SK-N-SH (cell line): ENCODE measurements at regions not wholly inside any gene's neighbourhood (a gene's known extent, or its start where the extent isn't known, plus 50 kb on each side); places are given as distances from the start of the nearest gene placed in this dataset.

ENCODE experiments used
- CTCF ChIP-seq: fragments of 200-600 bp; sonication (generic); IDR thresholded peaks from 2 replicates; pipeline ENCODE4 v1.6.1; 2017; ENCODE audit warnings: antibody characterized with exemption, mild to moderate bottlenecking, moderate library complexity
- EZH2phosphoT487 ChIP-seq: fragments of 200-600 bp; sonication (generic); IDR thresholded peaks from 2 replicates; pipeline ENCODE4 v1.6.1; 2017; ENCODE audit warnings: low read depth, mixed run types, mild to moderate bottlenecking, antibody characterized with exemption, moderate library complexity, borderline replicate concordance
- FOXJ3 ChIP-seq: sonication (generic); formaldehyde crosslinking; IDR thresholded peaks from 2 replicates; pipeline ENCODE4 v1.5.1; 2020; ENCODE audit warnings: mild to moderate bottlenecking, missing genetic modification reagents
- JUND ChIP-seq: IDR thresholded peaks from 2 replicates; pipeline ENCODE4 v1.4.0; 2012
- POLR2AphosphoS5 ChIP-seq: IDR thresholded peaks from 2 replicates; pipeline ENCODE4 v1.6.1; 2012; ENCODE audit warnings: low read depth, low read length
- RFX5 ChIP-seq: IDR thresholded peaks from 2 replicates; pipeline ENCODE4 v1.6.1; 2012; ENCODE audit warnings: mild to moderate bottlenecking, improper control_type of control experiment, low read length
- TAF1 ChIP-seq: IDR thresholded peaks from 2 replicates; pipeline ENCODE4 v1.6.1; 2012; ENCODE audit warnings: low read depth, mild to moderate bottlenecking, low read length, moderate library complexity, borderline replicate concordance
- TCF12 ChIP-seq: IDR thresholded peaks from 2 replicates; pipeline ENCODE4 v1.4.0; 2012
- USF2 ChIP-seq: fragments of 150-350 bp; IDR thresholded peaks from 2 replicates; pipeline ENCODE4 v1.6.1; 2017; ENCODE audit warnings: antibody characterized with exemption, low read length, low read depth, borderline replicate concordance
- YY1 ChIP-seq: IDR thresholded peaks from 2 replicates; pipeline ENCODE4 v1.4.0; 2012; ENCODE audit warnings: low read depth, mild to moderate bottlenecking
- ZBTB33 ChIP-seq: IDR thresholded peaks from 2 replicates; pipeline ENCODE4 v1.4.0; 2012; ENCODE audit warnings: low read depth, borderline replicate concordance

- TF ChIP-seq FOXJ3 (no peak), CTCF (no peak), ZBTB33 (no peak), TAF1 (no peak), JUND (no peak), USF2 (no peak), YY1 (no peak), POLR2AphosphoS5 (no peak), TCF12 (no peak), EZH2phosphoT487 (no peak), RFX5 (no peak)
Observed at GRCh38 chr2:144669196-144669987, 149.5 kb upstream of the ZEB2 start.
